CD14-positive monocyte (primary cell): ENCODE measurements at regions not wholly inside any gene's neighbourhood (a gene's known extent, or its start where the extent isn't known, plus 50 kb on each side); places are given as distances from the start of the nearest gene placed in this dataset.
"Not testable (repeated sequence)": the region's sequence is repeated elsewhere in the genome, so short reads cannot be mapped to it uniquely, and the experiment has no call there.

Experiments
- DNase-seq, 3 donors: peaks; one replicate each; pipeline ENCODE4 v3.0.0-alpha.2; 2011 to 2022
- H2AFZ ChIP-seq: 2 replicates; pipeline ENCODE4 v1.6.0; 2012; ENCODE audit warnings: mild to moderate bottlenecking, low read depth, low read length, inconsistent platforms; ENCODE audit not compliant: insufficient read depth, poor library complexity, severe bottlenecking
- H3K27ac ChIP-seq, 2 donors: 1 replicate in 1 of 2; 2 replicates in 1 of 2; pipeline ENCODE4 v1.5.1; 2012 to 2013; ENCODE audit warnings: low read length in 2 of 2, control low read depth in 1 of 2, inconsistent platforms in 1 of 2, low read depth in 1 of 2, mild to moderate bottlenecking in 1 of 2
- H3K27me3 ChIP-seq, 2 donors: one replicate each; pipeline versions ENCODE4 v1.6.0 to v1.6.1; 2011 to 2013; ENCODE audit warnings: low read length in 2 of 2; ENCODE audit not compliant: control insufficient read depth in 2 of 2, insufficient read depth in 2 of 2
- H3K36me3 ChIP-seq, 2 donors: replicated peaks in 1 of 2; 1 replicate in 1 of 2; 2 replicates in 1 of 2; pipeline versions ENCODE4 v1.5.1 to v1.6.1; 2012 to 2013; ENCODE audit warnings: low read length in 2 of 2, control low read depth in 1 of 2, inconsistent platforms in 1 of 2, mild to moderate bottlenecking in 1 of 2; ENCODE audit not compliant: insufficient read depth in 2 of 2, control insufficient read depth in 1 of 2
- H3K4me1 ChIP-seq, 2 donors: 1 replicate in 1 of 2; 2 replicates in 1 of 2; pipeline versions ENCODE4 v1.5.1 to v1.6.1; 2012 to 2013; ENCODE audit warnings: low read length in 2 of 2, control low read depth in 1 of 2, inconsistent platforms in 1 of 2, mild to moderate bottlenecking in 1 of 2, moderate library complexity in 1 of 2; ENCODE audit not compliant: insufficient read depth in 2 of 2, control insufficient read depth in 1 of 2
- H3K4me2 ChIP-seq: replicated peaks from 2 replicates; pipeline ENCODE3; 2012; ENCODE audit warnings: low read length, moderate library complexity, mild to moderate bottlenecking; ENCODE audit not compliant: poor library complexity, severe bottlenecking; ENCODE audit errors: extremely low read depth
- H3K4me3 ChIP-seq, 3 experiments: fragments of 200-600 bp in 1 of 3; sonication (generic) in 1 of 3; replicated peaks in 1 of 3; 1 replicate in 2 of 3; 2 replicates in 1 of 3; pipeline ENCODE4 v1.5.1; 2011 to 2013; ENCODE audit warnings: low read length in 3 of 3, mild to moderate bottlenecking in 3 of 3, control low read depth in 2 of 3, low read depth in 2 of 3, inconsistent platforms in 1 of 3, moderate library complexity in 1 of 3
- H3K79me2 ChIP-seq: 2 replicates; pipeline ENCODE4 v1.6.0; 2012; ENCODE audit warnings: mild to moderate bottlenecking, control low read depth, inconsistent platforms, low read length, moderate library complexity; ENCODE audit not compliant: insufficient read depth
- H3K9ac ChIP-seq: 2 replicates; pipeline ENCODE4 v1.6.0; 2017; ENCODE audit warnings: low read length, mild to moderate bottlenecking; ENCODE audit not compliant: insufficient read depth, poor library complexity, severe bottlenecking
- H3K9me3 ChIP-seq, 2 donors: replicated peaks in 1 of 2; 1 replicate in 1 of 2; 2 replicates in 1 of 2; pipeline versions ENCODE4 v1.5.1 to v1.6.1; 2012 to 2013; ENCODE audit warnings: low read length in 2 of 2, control low read depth in 1 of 2; ENCODE audit not compliant: control insufficient read depth in 1 of 2, insufficient read depth in 1 of 2
- H4K20me1 ChIP-seq: 2 replicates; pipeline ENCODE4 v1.6.0; 2012; ENCODE audit warnings: mild to moderate bottlenecking, low read length, control low read depth, moderate library complexity; ENCODE audit not compliant: insufficient read depth
- H3K27ac Mint-ChIP-seq, 7 donors: one replicate each; pipeline ENCODE4 v1.8.0; 2020; ENCODE audit warnings: mild to moderate bottlenecking in 7 of 7, mixed read lengths in 7 of 7, moderate library complexity in 6 of 7, inconsistent platforms in 2 of 7
- H3K27me3 Mint-ChIP-seq, 3 donors: one replicate each; pipeline ENCODE4 v1.8.0; 2021 to 2022; ENCODE audit warnings: low read depth in 3 of 3, mild to moderate bottlenecking in 3 of 3, mixed read lengths in 3 of 3, moderate library complexity in 3 of 3, inconsistent platforms in 1 of 3
- H3K36me3 Mint-ChIP-seq, 2 donors: one replicate each; pipeline ENCODE4 v1.8.0; 2020; ENCODE audit warnings: mixed read lengths in 2 of 2, inconsistent platforms in 1 of 2, mild to moderate bottlenecking in 1 of 2
- H3K4me1 Mint-ChIP-seq: one replicate; pipeline ENCODE4 v1.8.0; 2020; ENCODE audit warnings: mild to moderate bottlenecking, mixed read lengths
- H3K4me3 Mint-ChIP-seq, 2 donors: one replicate each; pipeline ENCODE4 v1.8.0; 2020; ENCODE audit warnings: mild to moderate bottlenecking in 2 of 2, mixed read lengths in 2 of 2, moderate library complexity in 1 of 2
- H3K9me3 Mint-ChIP-seq, 7 donors: one replicate each; pipeline ENCODE4 v1.8.0; 2020 to 2022; ENCODE audit warnings: mixed read lengths in 7 of 7, mild to moderate bottlenecking in 6 of 7, moderate library complexity in 6 of 7, inconsistent platforms in 2 of 7
- WGBS: methylation state at CpG from one replicate; pipeline ENCODE4 v1.1.5; 2013; ENCODE audit warnings: missing lambda C conversion rate; ENCODE audit not compliant: insufficient coverage; 5-methylcytosine and 5-hydroxymethylcytosine counted together
- intact Hi-C, 2 donors: fragments of 100-400 bp; cut with micrococcal nuclease; formaldehyde crosslinking; loops; one replicate each; pipeline versions ENCODE4 v1.15.0 to v1.15.1; 2023
- TF ChIP-seq, protein P1 (sequence below): fragments of 200-600 bp; IDR thresholded peaks from one replicate; pipeline ENCODE4 v1.8.0; 2022; ENCODE audit warnings: antibody characterized with exemption, mild to moderate bottlenecking

DNA sequence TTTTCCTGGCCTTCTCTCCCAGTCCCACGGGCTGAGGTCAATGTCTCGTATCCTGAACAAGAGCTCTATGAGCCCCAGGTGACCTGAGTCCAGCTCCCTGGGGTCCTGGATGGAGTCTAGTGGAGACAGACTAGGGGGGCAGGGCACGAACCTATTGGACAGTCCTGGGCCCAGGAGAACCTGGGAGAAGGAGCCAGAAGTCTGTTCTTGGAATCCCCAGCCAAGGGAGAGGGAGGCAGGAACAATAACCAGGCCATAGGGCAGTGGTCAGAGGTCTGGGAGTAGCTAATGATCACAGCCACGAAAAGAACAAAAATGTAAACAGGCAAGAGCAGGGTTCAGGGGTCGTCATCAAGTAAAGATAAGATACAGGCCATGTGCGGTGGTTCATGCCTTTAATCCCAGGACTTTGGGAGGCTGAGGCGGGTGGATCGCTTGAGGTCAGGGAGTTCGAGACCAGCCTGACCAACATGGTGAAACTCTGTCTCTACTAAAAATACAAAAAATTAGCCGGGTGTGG, 60.8 kb downstream of the COPRS start:
- no peaks in the 10 kb centered on the region for H4K20me1 ChIP-seq
- H2AFZ ChIP-seq: no peak overlapping the region
- H3K36me3 Mint-ChIP-seq: no peaks in the 10 kb centered on the region
- H3K4me2 ChIP-seq: no peak overlapping the region
- H3K27ac ChIP-seq: no peak overlapping the region
- DNase-seq: no peak
- H3K4me1 ChIP-seq: peaks cover 9 to 10% of the 10 kb centered on the region in 2 donors
- H3K27ac Mint-ChIP-seq: no peak overlapping the region
- 79% methylated on average over 6 of the region's 10 CpGs for WGBS
- no peak overlapping the region for H3K4me3 Mint-ChIP-seq
- no peaks in the 10 kb centered on the region for H3K27me3 ChIP-seq
- TF ChIP-seq, protein P1, sequence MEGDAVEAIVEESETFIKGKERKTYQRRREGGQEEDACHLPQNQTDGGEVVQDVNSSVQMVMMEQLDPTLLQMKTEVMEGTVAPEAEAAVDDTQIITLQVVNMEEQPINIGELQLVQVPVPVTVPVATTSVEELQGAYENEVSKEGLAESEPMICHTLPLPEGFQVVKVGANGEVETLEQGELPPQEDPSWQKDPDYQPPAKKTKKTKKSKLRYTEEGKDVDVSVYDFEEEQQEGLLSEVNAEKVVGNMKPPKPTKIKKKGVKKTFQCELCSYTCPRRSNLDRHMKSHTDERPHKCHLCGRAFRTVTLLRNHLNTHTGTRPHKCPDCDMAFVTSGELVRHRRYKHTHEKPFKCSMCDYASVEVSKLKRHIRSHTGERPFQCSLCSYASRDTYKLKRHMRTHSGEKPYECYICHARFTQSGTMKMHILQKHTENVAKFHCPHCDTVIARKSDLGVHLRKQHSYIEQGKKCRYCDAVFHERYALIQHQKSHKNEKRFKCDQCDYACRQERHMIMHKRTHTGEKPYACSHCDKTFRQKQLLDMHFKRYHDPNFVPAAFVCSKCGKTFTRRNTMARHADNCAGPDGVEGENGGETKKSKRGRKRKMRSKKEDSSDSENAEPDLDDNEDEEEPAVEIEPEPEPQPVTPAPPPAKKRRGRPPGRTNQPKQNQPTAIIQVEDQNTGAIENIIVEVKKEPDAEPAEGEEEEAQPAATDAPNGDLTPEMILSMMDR: no peak
- no peaks in the 10 kb centered on the region for H3K79me2 ChIP-seq
- intact Hi-C loops: loop anchor here in 1 of 2 donors (10.0 kb wide), 1 partner anchor 163 kb away; no protein-coding TSS in a partner anchor
- no peaks in the 10 kb centered on the region for H3K27me3 Mint-ChIP-seq
- no peaks in the 10 kb centered on the region for H3K36me3 ChIP-seq
- no peak overlapping the region for H3K9ac ChIP-seq
- peaks cover 8% of the 10 kb centered on the region for H3K4me1 Mint-ChIP-seq
- peaks cover 0 to 3% (median 0%) of the 10 kb centered on the region in 7 donors for H3K9me3 Mint-ChIP-seq
- no peak overlapping the region for H3K4me3 ChIP-seq
- H3K9me3 ChIP-seq: no peaks in the 10 kb centered on the region

DNA sequence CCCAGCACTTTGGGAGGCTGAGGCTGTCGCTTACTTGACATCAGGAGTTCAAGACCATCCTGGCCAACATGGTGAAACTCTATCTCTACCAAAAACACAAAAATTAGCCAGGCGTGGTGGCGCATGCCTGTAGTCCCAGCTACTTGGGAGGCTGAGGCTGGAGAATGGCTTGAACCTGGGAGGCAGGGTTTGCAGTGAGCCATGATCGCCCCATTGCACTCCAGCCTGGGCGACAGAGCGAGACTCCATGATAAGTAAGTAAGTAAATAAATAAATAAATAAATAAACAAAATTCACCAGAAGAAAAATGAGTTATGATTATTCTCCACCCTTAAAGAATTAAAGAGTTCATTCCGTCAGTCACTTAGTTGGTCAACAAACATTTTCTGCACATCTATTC, 63.1 kb downstream of the COPRS start:
- H4K20me1 ChIP-seq, H3K4me2 ChIP-seq, H3K79me2 ChIP-seq, H3K27ac ChIP-seq, H3K9me3 ChIP-seq, DNase-seq, H3K9ac ChIP-seq, H3K4me1 Mint-ChIP-seq, H3K4me3 Mint-ChIP-seq, H3K4me1 ChIP-seq, H3K27ac Mint-ChIP-seq, H3K36me3 Mint-ChIP-seq, H2AFZ ChIP-seq, H3K4me3 ChIP-seq, H3K27me3 Mint-ChIP-seq, H3K9me3 Mint-ChIP-seq, H3K36me3 ChIP-seq, H3K27me3 ChIP-seq: not testable (repeated sequence)
- intact Hi-C loops: loop anchor here in 1 of 2 donors (10.0 kb wide), 1 partner anchor 161 kb away; no protein-coding TSS in a partner anchor
- 100% methylated on average over 1 of the region's 7 CpGs for WGBS
